IPS-15b (cell line): ENCODE measurements at regions not wholly inside any gene's neighbourhood (a gene's known extent, or its start where the extent isn't known, plus 50 kb on each side); places are given as distances from the start of the nearest gene placed in this dataset.

ENCODE experiments used
- H3K27me3 ChIP-seq: one replicate; pipeline ENCODE4 v1.6.1; 2013; ENCODE audit warnings: low read length; ENCODE audit not compliant: control insufficient read depth, insufficient read depth
- H3K36me3 ChIP-seq: one replicate; pipeline ENCODE4 v1.6.1; 2013; ENCODE audit warnings: low read length; ENCODE audit not compliant: control insufficient read depth, insufficient read depth
- H3K4me1 ChIP-seq: one replicate; pipeline ENCODE4 v1.6.1; 2013; ENCODE audit warnings: mild to moderate bottlenecking, low read length; ENCODE audit not compliant: control insufficient read depth, insufficient read depth
- H3K4me3 ChIP-seq: one replicate; pipeline ENCODE4 v1.5.1; 2013; ENCODE audit warnings: low read depth, low read length
- H3K9ac ChIP-seq: one replicate; pipeline ENCODE4 v1.6.1; 2013; ENCODE audit warnings: low read depth, mild to moderate bottlenecking, low read length
- H3K9me3 ChIP-seq: one replicate; pipeline ENCODE4 v1.6.1; 2013; ENCODE audit warnings: mild to moderate bottlenecking, low read length; ENCODE audit not compliant: control insufficient read depth, insufficient read depth

DNA sequence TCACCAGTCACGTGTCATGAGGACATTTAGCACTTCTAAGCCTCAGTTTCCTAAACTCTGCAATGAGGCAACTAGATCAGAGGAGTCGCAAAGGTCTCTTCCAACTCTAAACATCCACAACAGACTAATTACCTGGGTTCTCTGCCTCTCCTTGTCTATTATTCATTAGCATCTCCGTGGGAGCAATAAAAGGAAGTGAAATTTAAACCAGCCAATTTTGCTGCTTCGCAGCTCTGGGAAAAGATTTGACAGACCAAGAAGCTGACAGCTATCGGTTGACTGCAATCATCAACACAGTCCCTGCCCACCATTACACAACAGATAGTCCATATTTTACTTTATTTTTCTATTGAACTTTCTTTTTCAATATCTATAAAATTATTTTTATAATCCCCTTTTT lies 308.9 kb downstream of the NR2F1-AS1 start:
- H3K27me3 ChIP-seq: no peaks in the 10 kb centered on the region
- H3K36me3 ChIP-seq: no peaks in the 10 kb centered on the region
- H3K4me3 ChIP-seq: no peak overlapping the region
- no peaks in the 10 kb centered on the region for H3K4me1 ChIP-seq
- H3K9me3 ChIP-seq: no peaks in the 10 kb centered on the region
- H3K9ac ChIP-seq: no peak overlapping the region

DNA sequence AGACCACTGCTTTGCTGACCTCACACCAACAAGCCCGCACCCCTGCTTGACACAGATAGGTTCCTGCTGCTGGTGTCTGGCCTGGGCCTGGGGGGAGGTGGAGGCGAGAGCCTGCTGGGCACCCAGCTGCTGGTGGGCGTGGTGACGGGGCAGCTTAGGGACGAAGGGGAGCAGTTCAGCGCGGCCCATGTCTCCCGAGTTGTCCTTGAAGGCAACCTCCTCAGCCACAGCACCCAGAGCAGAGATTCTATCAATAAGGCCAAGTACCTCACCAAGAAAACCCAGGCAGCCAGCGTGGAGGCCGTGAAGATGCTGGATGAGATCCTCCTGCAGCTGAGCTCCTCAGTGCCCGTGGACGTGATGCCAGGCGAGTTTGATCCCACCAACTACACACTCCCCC lies 313.3 kb downstream of the NR2F1-AS1 start:
- H3K9ac ChIP-seq: no peak overlapping the region
- no peak overlapping the region for H3K4me3 ChIP-seq
- no peaks in the 10 kb centered on the region for H3K9me3 ChIP-seq
- H3K4me1 ChIP-seq: no peaks in the 10 kb centered on the region
- no peaks in the 10 kb centered on the region for H3K36me3 ChIP-seq
- H3K27me3 ChIP-seq: no peaks in the 10 kb centered on the region

DNA sequence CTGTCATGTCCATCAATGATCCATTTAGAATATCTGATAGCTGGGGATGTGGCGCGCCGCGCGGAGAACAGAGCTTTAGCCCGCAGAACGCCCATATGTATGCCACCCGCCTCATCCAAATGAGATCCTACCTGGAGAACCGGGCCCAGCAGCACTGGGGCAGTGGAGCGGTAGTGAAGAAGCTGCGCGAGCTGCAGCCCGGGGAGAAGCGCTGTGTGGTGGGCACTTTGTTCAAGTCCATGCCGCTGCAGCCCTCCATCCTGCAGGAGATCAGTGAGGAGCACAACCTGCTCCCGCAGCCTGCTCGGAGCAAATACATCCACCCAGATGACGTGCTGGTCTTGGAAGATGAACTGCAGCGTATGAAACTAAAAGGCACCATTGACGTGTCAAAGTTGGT lies 313.7 kb downstream of the NR2F1-AS1 start:
- H3K9me3 ChIP-seq: no peaks in the 10 kb centered on the region
- H3K27me3 ChIP-seq: no peaks in the 10 kb centered on the region
- H3K4me1 ChIP-seq: no peaks in the 10 kb centered on the region
- no peak overlapping the region for H3K9ac ChIP-seq
- H3K36me3 ChIP-seq: no peaks in the 10 kb centered on the region
- no peak overlapping the region for H3K4me3 ChIP-seq

- Histone ChIP-seq H3K27me3 (no peaks in the 10 kb centered on the region), H3K36me3 (no peaks in the 10 kb centered on the region), H3K9ac (no peak overlapping the region), H3K4me3 (no peak overlapping the region), H3K9me3 (no peaks in the 10 kb centered on the region), H3K4me1 (no peaks in the 10 kb centered on the region)
Measured at GRCh38 chr5:93257616-93258015, 323.4 kb downstream of the NR2F1-AS1 start.

- Histone ChIP-seq H3K9me3 (no peaks in the 10 kb centered on the region), H3K4me3 (no peak overlapping the region), H3K27me3 (no peaks in the 10 kb centered on the region), H3K9ac (no peak overlapping the region), H3K4me1 (no peaks in the 10 kb centered on the region), H3K36me3 (no peaks in the 10 kb centered on the region)
Measured at GRCh38 chr5:93255796-93256195, 325.2 kb downstream of the NR2F1-AS1 start.

DNA sequence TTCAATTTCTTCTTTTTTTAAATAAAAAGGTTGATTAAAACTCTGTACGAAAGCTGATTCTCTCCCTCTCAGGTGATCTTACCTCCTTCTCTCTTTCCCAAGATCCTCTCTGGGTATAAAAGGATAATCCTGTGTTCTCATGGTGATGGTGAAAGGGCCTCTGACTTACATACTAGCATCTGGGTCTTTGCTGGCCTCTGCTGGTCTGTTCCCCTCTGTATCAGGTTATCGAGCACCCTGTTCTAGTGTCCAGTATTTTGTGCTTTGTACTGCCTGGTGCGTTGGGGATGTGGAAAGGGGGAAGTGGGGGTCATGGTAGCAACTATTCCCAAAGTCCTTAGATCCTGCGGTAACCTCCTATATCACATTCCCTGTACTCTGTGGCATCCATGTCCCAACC lies 328.9 kb downstream of the NR2F1-AS1 start:
- Histone ChIP-seq H3K9me3 (no peaks in the 10 kb centered on the region), H3K9ac (no peak overlapping the region), H3K27me3 (peaks cover 21% of the 10 kb centered on the region), H3K4me1 (no peaks in the 10 kb centered on the region), H3K36me3 (no peaks in the 10 kb centered on the region), H3K4me3 (no peak overlapping the region)

GRCh38 chr5:93251347-93251746 lies 329.7 kb downstream of the NR2F1-AS1 start:
- H3K36me3 ChIP-seq: no peaks in the 10 kb centered on the region
- no peak overlapping the region for H3K4me3 ChIP-seq
- H3K9ac ChIP-seq: no peak overlapping the region
- H3K27me3 ChIP-seq: peaks cover 28% of the 10 kb centered on the region
- peaks cover 5% of the 10 kb centered on the region for H3K4me1 ChIP-seq
- no peaks in the 10 kb centered on the region for H3K9me3 ChIP-seq

DNA sequence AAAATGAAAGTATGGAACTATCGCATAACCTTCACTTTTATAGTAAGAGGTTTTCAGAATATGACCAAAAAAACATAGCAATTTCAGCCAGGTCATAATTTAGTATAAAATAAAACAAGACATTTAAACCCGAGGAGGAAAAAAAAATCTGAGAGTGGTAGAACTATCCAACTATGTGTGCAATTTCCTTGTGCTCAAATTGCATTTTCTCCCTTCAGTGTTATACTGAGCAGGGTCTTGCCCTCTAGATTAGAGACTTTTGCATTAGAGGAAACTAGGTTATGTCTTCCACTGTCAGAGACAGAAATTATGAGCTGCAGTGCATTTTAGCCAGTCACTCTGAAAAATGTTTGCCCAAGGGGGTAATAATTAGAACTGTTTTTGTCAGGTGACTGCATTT lies 330.6 kb downstream of the NR2F1-AS1 start:
- Histone ChIP-seq H3K4me1 (peaks cover 6% of the 10 kb centered on the region), H3K4me3 (no peak overlapping the region), H3K9me3 (no peaks in the 10 kb centered on the region), H3K36me3 (no peaks in the 10 kb centered on the region), H3K27me3 (peaks cover 36% of the 10 kb centered on the region), H3K9ac (no peak overlapping the region)

DNA sequence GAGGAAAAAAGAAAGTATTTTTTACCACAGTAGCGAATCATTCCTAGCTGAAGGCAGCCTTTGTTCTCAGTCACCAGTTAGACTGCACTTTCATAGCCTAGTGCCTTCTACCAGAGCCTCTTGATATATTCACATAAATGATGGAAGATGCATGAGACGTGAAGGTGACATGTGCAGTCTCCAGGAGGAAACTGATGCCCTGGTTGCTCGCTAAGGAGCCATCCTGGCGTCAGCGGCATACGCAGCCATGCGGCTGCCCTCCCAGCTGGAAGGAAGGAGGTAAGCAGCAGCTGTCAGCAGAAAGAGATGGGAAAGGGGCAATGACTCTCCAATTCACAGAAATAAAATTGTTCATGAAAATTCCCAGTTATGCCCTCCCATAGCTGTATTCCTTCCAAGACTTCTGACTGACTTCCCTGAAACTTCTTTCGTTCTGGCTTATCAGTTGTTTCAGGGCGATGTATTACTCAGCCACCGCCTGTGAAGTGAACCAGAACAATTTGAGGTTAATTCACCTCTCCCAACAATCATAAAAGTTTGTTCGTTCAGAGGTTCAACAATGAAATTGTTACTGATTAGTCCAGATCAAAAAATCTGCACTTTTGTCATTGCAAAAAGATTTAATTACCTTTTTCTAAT lies 331.2 kb downstream of the NR2F1-AS1 start:
- Histone ChIP-seq H3K36me3 (no peaks in the 10 kb centered on the region), H3K4me3 (no peak overlapping the region), H3K9me3 (no peaks in the 10 kb centered on the region), H3K27me3 (peaks cover 43% of the 10 kb centered on the region), H3K4me1 (peaks cover 6% of the 10 kb centered on the region), H3K9ac (no peak overlapping the region)

DNA sequence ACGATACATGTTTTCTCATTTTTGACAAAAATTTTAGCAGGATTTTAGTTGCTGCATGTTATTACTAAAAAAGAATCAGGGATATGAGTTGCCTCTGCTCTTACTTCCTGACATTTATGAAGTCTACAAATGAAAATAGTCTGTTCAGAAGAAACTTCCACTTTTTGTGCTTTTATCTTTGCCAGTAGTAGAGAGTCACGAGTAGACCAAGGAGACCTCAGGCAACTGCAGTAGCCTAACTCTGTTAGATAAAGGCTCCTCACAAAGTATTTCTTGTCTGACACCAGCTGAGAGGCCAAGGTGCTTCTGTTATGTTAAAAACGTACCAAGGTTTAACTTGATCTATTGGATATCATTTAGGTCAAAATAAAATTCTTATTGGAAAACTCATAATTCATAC lies 333.9 kb downstream of the NR2F1-AS1 start:
- Histone ChIP-seq H3K27me3 (peaks cover 44% of the 10 kb centered on the region), H3K9ac (no peak overlapping the region), H3K4me1 (peaks cover 6% of the 10 kb centered on the region), H3K36me3 (no peaks in the 10 kb centered on the region), H3K4me3 (no peak overlapping the region), H3K9me3 (no peaks in the 10 kb centered on the region)

DNA sequence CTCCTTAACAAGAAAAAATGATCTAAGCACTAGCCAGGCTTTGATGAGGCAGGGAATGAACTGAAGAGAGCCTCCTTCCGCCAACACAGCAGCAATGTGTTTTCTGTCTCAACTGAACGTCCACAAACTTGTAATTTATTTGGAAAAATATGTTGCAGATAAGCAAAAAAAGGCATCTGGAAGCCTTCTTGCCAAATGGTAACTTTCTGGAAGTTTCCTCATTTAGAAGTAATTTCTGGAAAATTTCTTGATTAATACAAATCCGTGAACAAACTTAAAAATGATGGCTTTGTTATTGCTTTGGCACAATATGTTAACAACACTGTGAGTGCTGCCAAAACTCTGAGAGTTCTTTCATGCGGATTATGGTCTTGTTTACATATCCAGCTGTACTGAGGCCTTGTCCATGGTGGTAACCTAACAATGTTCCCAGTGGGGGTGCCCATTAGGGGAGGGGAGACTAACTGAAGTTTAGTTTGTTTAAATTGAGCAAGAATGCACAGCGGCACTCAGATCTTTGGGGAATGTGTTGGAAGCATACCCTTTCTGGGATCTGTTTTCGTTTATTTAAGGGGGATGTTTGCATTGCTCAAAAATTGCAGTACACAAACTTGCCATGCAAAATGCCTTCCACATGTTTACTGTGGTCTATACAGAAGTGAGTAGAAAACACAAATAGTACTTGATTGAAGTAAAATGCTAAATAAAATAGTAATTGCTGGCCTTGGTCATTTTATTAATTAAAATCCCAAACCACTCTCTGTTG lies 334.7 kb downstream of the NR2F1-AS1 start:
- Histone ChIP-seq H3K9me3 (no peaks in the 10 kb centered on the region), H3K4me1 (peaks cover 6% of the 10 kb centered on the region), H3K9ac (no peak overlapping the region), H3K27me3 (peaks cover 44% of the 10 kb centered on the region), H3K4me3 (no peak overlapping the region), H3K36me3 (no peaks in the 10 kb centered on the region)

- H3K4me3 ChIP-seq: no peak overlapping the region
- peaks cover 44% of the 10 kb centered on the region for H3K27me3 ChIP-seq
- H3K9ac ChIP-seq: no peak overlapping the region
- no peaks in the 10 kb centered on the region for H3K9me3 ChIP-seq
- H3K4me1 ChIP-seq: peaks cover 6% of the 10 kb centered on the region
- no peaks in the 10 kb centered on the region for H3K36me3 ChIP-seq
Measured at GRCh38 chr5:93245226-93245625, 335.8 kb downstream of the NR2F1-AS1 start.
